LNCAP (cell line): ENCODE measurements at regions not wholly inside any gene's neighbourhood (a gene's known extent, or its start where the extent isn't known, plus 50 kb on each side); places are given as distances from the start of the nearest gene placed in this dataset.

Experiments used
- TF ChIP-seq, protein P1 (sequence below): fragments of 450-650 bp; IDR thresholded peaks from 2 replicates; pipeline ENCODE4 v1.5.1; 2017; ENCODE audit warnings: mild to moderate bottlenecking

DNA sequence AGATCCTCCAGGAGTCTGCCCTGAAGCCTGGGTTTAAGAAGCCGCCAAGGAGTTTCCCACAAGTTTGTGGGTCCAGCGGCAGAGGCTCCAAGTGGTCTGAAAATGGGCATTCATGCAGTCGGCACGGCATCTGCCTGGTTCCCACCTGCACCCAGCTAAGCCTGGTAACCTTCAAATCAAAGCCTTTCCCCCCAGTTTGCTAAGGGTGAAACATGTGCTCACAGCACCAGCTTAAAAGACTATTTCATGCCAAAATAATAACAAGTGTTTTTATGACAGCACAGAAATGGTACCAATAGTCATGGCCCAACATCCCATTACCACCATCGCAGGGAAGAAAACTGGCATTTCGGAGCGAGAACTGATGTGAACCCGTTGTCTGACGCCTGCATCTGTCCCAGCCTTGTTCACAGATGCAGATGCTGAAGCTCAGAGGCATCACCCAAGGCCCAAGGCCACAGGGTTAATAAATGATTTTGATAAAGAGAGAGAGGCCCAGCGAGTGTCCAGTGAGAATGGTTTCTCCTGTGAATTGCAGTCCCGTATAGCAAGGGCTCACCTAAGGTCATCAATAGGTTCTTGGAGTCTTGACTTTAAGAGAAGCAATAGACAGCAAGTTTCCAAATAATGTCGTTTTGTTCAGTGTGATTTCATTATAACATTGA, 188.0 kb upstream of the TPM1 start:
- TF ChIP-seq, protein P1, sequence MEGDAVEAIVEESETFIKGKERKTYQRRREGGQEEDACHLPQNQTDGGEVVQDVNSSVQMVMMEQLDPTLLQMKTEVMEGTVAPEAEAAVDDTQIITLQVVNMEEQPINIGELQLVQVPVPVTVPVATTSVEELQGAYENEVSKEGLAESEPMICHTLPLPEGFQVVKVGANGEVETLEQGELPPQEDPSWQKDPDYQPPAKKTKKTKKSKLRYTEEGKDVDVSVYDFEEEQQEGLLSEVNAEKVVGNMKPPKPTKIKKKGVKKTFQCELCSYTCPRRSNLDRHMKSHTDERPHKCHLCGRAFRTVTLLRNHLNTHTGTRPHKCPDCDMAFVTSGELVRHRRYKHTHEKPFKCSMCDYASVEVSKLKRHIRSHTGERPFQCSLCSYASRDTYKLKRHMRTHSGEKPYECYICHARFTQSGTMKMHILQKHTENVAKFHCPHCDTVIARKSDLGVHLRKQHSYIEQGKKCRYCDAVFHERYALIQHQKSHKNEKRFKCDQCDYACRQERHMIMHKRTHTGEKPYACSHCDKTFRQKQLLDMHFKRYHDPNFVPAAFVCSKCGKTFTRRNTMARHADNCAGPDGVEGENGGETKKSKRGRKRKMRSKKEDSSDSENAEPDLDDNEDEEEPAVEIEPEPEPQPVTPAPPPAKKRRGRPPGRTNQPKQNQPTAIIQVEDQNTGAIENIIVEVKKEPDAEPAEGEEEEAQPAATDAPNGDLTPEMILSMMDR: no peak

DNA sequence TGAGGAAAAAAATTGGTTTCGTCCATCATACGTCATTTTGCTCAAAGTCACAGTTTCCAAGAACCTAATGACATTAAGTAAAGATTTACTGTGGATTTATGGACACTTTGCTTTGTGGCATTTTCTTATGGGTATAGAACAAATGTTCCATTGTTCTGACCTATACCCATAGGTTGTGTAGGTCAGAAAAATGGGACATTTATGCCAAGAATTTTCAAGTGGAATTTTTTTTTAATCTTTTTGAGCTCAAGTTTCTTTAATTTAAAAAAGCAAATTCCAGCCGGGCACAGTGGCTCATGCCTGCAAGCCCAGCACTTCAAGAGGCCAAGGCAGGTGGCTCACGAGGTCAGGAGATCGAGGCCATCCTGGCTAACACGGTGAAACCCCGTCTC, 187.5 kb upstream of the TPM1 start:
- TF ChIP-seq, protein P1: no peak

DNA sequence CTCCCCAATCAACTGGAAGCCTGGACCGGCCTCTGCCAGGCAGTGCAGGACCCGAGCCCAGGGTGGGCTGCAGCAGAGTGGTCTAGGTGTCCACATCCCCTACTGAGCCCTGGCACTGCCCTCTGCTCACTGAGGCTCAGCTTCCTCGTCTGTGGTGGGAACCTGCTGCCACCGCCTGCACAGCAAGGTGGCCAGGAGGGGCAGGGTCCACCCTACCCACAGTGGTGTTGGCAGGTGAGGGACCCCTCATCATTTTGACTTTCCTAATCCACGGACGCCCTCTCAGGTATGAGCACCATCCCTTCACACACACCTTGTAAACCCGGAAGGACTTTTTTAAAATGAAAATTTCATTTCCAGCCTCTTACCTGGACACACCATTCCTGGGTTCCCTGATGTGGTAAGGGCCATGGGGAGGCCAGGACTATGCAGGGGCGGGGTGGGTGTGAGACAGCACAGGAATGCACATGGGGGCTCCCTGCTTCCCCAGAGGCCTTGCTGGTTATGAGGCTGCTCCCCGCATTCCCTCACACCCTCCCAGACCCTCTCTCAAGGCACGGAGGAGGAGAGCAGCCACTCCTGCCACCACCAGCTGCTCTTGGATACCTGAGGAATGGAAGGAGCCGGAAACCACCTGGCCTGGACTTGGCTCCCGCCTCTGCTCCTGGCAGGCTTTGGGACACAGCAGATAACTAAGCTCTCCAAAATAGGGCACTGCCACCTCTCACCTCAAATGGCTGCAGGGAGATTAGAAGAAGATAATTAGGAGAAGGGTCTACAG, 185.9 kb upstream of the TPM1 start:
- TF ChIP-seq, protein P1: no peak

DNA sequence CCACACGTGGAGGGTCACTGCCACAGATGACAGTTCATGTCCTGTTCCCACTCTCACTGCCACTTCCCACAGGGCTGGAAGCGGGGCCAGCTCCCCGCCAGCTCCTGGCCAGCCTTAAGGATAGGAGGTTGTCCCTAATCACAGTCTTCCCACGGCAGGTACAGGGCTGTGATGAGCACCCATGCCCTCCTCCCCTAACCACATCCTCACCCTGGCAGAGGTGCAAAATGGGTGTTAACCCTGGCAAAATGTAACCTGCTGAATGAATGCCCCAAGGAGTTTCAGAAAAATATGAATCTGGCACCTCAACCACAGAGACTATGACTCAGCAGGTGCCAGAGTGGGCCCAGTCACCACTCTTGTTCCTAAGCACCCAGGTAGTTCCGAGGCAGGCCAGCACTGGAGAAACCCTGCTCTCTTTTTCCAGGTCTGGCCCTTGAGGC, 185.1 kb upstream of the TPM1 start:
- TF ChIP-seq, protein P1: no peak

DNA sequence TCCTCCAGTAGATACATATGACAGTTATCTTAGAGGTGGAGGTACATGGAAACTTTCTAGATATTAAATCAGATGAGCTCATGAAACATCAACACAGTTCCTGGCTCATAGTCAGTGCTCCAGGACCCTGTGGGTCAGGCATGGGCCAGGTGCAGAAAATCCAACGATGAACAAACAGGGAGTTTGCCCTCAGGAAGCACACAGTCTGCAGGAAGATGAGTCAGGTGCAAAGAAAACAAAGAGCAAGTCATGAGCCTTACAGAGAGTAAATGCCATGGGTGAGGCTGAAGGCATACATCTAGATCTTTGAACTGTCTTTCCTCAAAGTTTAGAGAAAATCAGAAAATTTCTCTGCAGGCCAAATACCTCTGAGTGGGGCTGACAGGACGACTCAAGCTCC, 184.2 kb upstream of the TPM1 start:
- TF ChIP-seq, protein P1: no peak

DNA sequence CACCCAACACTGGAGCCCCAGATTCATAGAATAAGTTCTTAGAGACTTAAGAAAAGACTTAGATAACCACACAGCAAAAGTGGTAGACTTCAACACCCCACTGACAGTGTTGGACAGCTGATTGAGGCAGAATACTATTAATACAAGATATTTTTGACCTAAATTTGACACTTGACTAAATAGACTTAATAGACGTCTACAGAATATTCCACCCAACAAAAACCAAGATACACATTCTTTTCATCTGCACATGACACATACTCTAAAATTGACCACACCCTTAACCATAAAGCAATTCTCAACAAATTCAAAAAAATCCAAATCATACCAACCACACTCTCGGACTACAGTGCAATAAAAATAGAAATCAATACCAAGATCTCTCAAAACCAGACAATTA, 179.8 kb upstream of the TPM1 start:
- TF ChIP-seq, protein P1: no peak

DNA sequence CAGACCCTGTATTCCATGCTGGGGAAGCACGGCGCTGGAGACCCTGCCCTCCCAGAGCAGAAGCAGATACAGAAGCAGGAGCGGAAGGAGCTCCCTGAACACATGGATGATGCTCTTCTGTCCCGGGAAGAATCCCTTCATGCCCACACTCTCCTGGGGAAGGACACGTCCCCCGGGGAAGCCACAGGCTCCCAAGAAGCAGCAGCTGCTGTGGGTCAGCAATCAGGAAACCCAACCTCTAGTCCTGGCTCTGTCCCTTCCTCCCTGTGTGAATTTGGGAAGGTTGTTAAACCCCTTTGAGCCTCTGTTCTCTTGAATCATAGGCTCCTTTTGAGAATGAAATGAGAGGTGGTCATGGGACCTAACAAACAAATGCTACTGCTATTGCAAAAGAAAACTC, 176.2 kb upstream of the TPM1 start:
- TF ChIP-seq, protein P1: no peak
